ENCODE measurements at regions not wholly inside any gene's neighbourhood (a gene's known extent, or its start where the extent isn't known, plus 50 kb on each side); places are given as distances from the start of the nearest gene placed in this dataset.

DNA sequence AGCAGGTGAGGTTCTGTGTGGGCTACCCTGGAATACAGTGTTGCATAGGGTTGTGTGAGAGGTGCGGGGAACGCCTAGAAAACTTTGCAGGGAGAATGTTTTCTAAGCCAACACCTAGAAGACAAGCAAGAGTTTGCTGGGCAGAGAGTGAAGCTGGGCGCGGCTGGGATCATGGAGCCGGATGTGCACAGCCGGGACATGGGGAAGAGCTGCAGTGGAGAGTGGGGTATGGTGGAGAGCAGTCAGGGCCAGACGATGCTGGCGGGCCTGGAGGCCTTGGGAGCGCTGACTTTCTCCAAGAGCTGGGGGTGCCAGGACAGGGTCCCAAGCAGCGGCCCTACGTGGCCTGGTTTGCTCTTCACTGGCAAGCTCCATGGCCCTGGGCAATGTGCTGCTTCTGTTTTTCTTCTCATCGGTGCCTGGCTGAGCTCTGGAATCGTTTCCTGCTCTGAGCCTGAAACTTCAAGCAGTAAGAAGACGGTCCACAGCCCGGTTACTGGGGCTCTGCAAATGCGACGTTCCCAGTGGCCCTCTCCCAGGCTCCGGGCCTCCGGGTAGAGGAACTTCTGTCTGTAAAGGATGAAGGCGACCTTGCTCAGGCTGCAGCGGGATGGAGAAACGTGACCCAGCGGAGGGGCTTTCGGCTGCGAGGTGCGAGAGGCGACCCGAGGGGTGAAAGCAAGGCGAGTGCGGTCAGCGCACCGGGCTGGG lies 51.9 kb upstream of the CD34 start:
- peaks cover 40% of the 10 kb centered on the region for H3K27me3 ChIP-seq (ENCODE audit: control insufficient read depth, insufficient read depth, low read length)
- no peak for DNase-seq
- H3K4me1 ChIP-seq (ENCODE audit: control insufficient read depth, insufficient read depth, low read length) = peaks cover 11% of the 10 kb centered on the region
- H3K36me3 ChIP-seq (ENCODE audit: control insufficient read depth, insufficient read depth, low read length) = no peaks in the 10 kb centered on the region
- H3K27ac ChIP-seq (ENCODE audit: low read length) = peak overlapping the region; percentile 75
- H3K9me3 ChIP-seq (ENCODE audit: control insufficient read depth, low read depth, low read length) = peaks cover 10% of the 10 kb centered on the region
- 100% methylated on average over 2 of the region's 32 CpGs for WGBS (ENCODE audit: insufficient coverage, low lambda C conversion rate)
- peak overlapping the region; percentile 70 for H3K4me3 ChIP-seq (ENCODE audit: low read length)

Data from large intestine (tissue), 3 donors.